Vagina (tissue), 2 donors: ENCODE measurements at regions not wholly inside any gene's neighbourhood (a gene's known extent, or its start where the extent isn't known, plus 50 kb on each side); places are given as distances from the start of the nearest gene placed in this dataset.

ENCODE experiments used
- POLR2A ChIP-seq, 2 donors: fragments of 450-650 bp; IDR thresholded peaks; one replicate each; pipeline ENCODE4 v1.6.1; 2017; ENCODE audit warnings: antibody characterized with exemption in 2 of 2, mild to moderate bottlenecking in 2 of 2, moderate library complexity in 2 of 2
- POLR2AphosphoS5 ChIP-seq, 2 donors: sonication (generic); formaldehyde crosslinking; IDR thresholded peaks; one replicate each; pipeline ENCODE4 v1.9.0; 2017; ENCODE audit warnings: antibody characterized with exemption in 2 of 2, mild to moderate bottlenecking in 2 of 2, low read depth in 1 of 2; ENCODE audit not compliant: insufficient read depth in 1 of 2

DNA sequence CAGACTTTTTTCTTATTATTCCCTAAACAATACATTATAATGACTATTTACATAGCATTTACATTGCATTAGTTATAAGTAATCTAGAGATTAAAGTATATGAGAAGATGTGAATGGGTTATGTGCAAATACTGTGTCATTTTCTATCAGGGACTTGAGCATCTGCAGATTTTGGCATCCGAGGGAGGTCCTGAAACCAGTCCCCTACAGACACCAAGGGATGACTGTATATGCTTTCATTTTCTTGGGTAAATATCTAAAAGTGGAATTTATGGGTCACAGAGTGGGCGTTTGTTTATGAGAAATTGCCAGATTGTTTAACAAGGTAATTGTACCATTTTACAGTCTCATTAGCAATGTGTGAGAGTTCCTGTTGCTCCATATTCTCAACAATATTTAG is 454.5 kb upstream of the API5 start:
- TF ChIP-seq POLR2A (IDR thresholded peaks at IDR 0.05) (no peak), POLR2AphosphoS5 (IDR thresholded peaks at IDR 0.05; ENCODE audit: insufficient read depth in 1 of 2, low read depth in 1 of 2) (no peak)
